ENCODE measurements at regions not wholly inside any gene's neighbourhood (a gene's known extent, or its start where the extent isn't known, plus 50 kb on each side); places are given as distances from the start of the nearest gene placed in this dataset.
A peak's percentile ranks its signal among the peaks of the same experiment; 100 is the strongest.

GRCh38 chr4:30836231-30836630 lies 116.1 kb downstream of the PCDH7 start:
- Histone ChIP-seq H3K9me3 (no peaks in the 10 kb centered on the region), H3K36me3 (no peaks in the 10 kb centered on the region), H3K27ac (peak overlapping the region in 1 of 10 donors; percentile 26), H3K4me3 (no peak overlapping the region), H3K4me1 (peaks cover 0 to 77% (median 9%) of the 10 kb centered on the region in 9 donors), H3K27me3 (no peaks in the 10 kb centered on the region)
- ATAC-seq, result no peak
- WGBS, 2 donors, result 23 to 32% methylated on average over 1 of the region's 1 CpG
- intact Hi-C loops (cut with DNase I), result no loop called here
- TF ChIP-seq CTCF (IDR thresholded peaks at IDR 0.05), result no peak
- DNase-seq, result no peak

GRCh38 chr4:30837131-30837539 lies 117.0 kb downstream of the PCDH7 start:
- no peak for TF ChIP-seq CTCF (IDR thresholded peaks at IDR 0.05)
- Histone ChIP-seq H3K9me3 (no peaks in the 10 kb centered on the region), H3K27ac (peak overlapping the region in 5 of 10 donors; percentile 2 to 41 (median 26)), H3K27me3 (no peaks in the 10 kb centered on the region), H3K4me1 (peaks cover 0 to 77% (median 9%) of the 10 kb centered on the region in 9 donors), H3K36me3 (no peaks in the 10 kb centered on the region), H3K4me3 (no peak overlapping the region)
- no peak for DNase-seq
- 16 to 31% methylated on average over 2 of the region's 2 CpGs for WGBS, 2 donors
- peak in 6 of 8 donors; percentile 59 to 84 (median 74) for ATAC-seq
- intact Hi-C loops (cut with DNase I), result no loop called here

- intact Hi-C loops (cut with DNase I), result no loop called here
- Histone ChIP-seq H3K27ac (peak overlapping the region in 2 of 10 donors; percentile 29 to 41), H3K36me3 (no peaks in the 10 kb centered on the region), H3K9me3 (no peaks in the 10 kb centered on the region), H3K27me3 (no peaks in the 10 kb centered on the region), H3K4me3 (no peak overlapping the region), H3K4me1 (peaks cover 0 to 76% (median 7%) of the 10 kb centered on the region in 9 donors)
- TF ChIP-seq CTCF (IDR thresholded peaks at IDR 0.05), result no peak
- DNase-seq (no peak), ATAC-seq (no peak)
- WGBS, 2 donors, result 60 to 67% methylated on average over 2 of the region's 2 CpGs
These were observed 117.7 kb downstream of the PCDH7 start for GRCh38 chr4:30837861-30838260.

GRCh38 chr4:30838331-30838730 lies 118.2 kb downstream of the PCDH7 start:
- H3K4me1 ChIP-seq, result peaks cover 0 to 71% (median 3%) of the 10 kb centered on the region in 9 donors
- H3K9me3 ChIP-seq, result no peaks in the 10 kb centered on the region
- DNase-seq (no peak), ATAC-seq (no peak)
- peak overlapping the region in 2 of 10 donors; percentile 10 to 32 for H3K27ac ChIP-seq
- no peak for TF ChIP-seq CTCF (IDR thresholded peaks at IDR 0.05)
- no peaks in the 10 kb centered on the region for H3K27me3 ChIP-seq
- intact Hi-C loops (cut with DNase I), result no loop called here
- WGBS, 2 donors, result 20 to 33% methylated on average over 3 of the region's 3 CpGs
- no peaks in the 10 kb centered on the region for H3K36me3 ChIP-seq
- H3K4me3 ChIP-seq, result no peak overlapping the region
